SK-N-SH (cell line): ENCODE measurements at regions not wholly inside any gene's neighbourhood (a gene's known extent, or its start where the extent isn't known, plus 50 kb on each side); places are given as distances from the start of the nearest gene placed in this dataset.

ENCODE experiments used
- CTCF ChIP-seq: fragments of 200-600 bp; sonication (generic); IDR thresholded peaks from 2 replicates; pipeline ENCODE4 v1.6.1; 2017; ENCODE audit warnings: antibody characterized with exemption, mild to moderate bottlenecking, moderate library complexity
- EP300 ChIP-seq, 2 experiments: IDR thresholded peaks; 2 replicates each; pipeline versions ENCODE4 v1.4.0 to v1.6.1; 2012; ENCODE audit warnings: borderline replicate concordance in 1 of 2, low read depth in 1 of 2, low read length in 1 of 2
- FOXM1 ChIP-seq: IDR thresholded peaks from 2 replicates; pipeline ENCODE4 v1.4.0; 2012; ENCODE audit warnings: low read depth, mild to moderate bottlenecking
- GATA2 ChIP-seq: sonication (generic); formaldehyde crosslinking; IDR thresholded peaks from 2 replicates; pipeline ENCODE4 v1.5.0; 2020; ENCODE audit warnings: mild to moderate bottlenecking, missing genetic modification reagents
- MEF2A ChIP-seq: IDR thresholded peaks from 2 replicates; pipeline ENCODE4 v1.4.0; 2012; ENCODE audit warnings: low read depth, borderline replicate concordance
- NFIC ChIP-seq: IDR thresholded peaks from 2 replicates; pipeline ENCODE4 v1.4.0; 2012; ENCODE audit warnings: borderline replicate concordance
- POLR2AphosphoS5 ChIP-seq: IDR thresholded peaks from 2 replicates; pipeline ENCODE4 v1.6.1; 2012; ENCODE audit warnings: low read depth, low read length
- RAD21 ChIP-seq: IDR thresholded peaks from 2 replicates; pipeline ENCODE4 v1.6.1; 2012; ENCODE audit warnings: mild to moderate bottlenecking, low read length
- REST ChIP-seq: IDR thresholded peaks from 2 replicates; pipeline ENCODE4 v1.6.1; 2012; ENCODE audit warnings: mild to moderate bottlenecking, low read depth, low read length, moderate library complexity
- RFX5 ChIP-seq: IDR thresholded peaks from 2 replicates; pipeline ENCODE4 v1.6.1; 2012; ENCODE audit warnings: mild to moderate bottlenecking, improper control_type of control experiment, low read length
- SIN3A ChIP-seq: IDR thresholded peaks from 2 replicates; pipeline ENCODE4 v1.6.1; 2012; ENCODE audit warnings: low read depth, mild to moderate bottlenecking, low read length, moderate library complexity, borderline replicate concordance
- YY1 ChIP-seq: IDR thresholded peaks from 2 replicates; pipeline ENCODE4 v1.4.0; 2012; ENCODE audit warnings: low read depth, mild to moderate bottlenecking

GRCh38 chr12:22882559-22882958 is 257.6 kb downstream of the ETNK1 start:
- no peak for TF ChIP-seq CTCF
- TF ChIP-seq REST = no peak
- TF ChIP-seq FOXM1 = no peak
- TF ChIP-seq SIN3A = no peak
- TF ChIP-seq RAD21 = no peak
- no peak for TF ChIP-seq POLR2AphosphoS5
- no peak for TF ChIP-seq YY1
- TF ChIP-seq GATA2 (CRISPR knock-in tag) = no peak
- no peak for TF ChIP-seq MEF2A
- TF ChIP-seq EP300 (IDR thresholded peaks at IDR 0.05; ENCODE audit: borderline replicate concordance in 1 of 2, low read depth in 1 of 2, low read length in 1 of 2) = no peak
- no peak for TF ChIP-seq NFIC
- TF ChIP-seq RFX5 = no peak
